KBM-7 (cell line): ENCODE measurements at regions not wholly inside any gene's neighbourhood (a gene's known extent, or its start where the extent isn't known, plus 50 kb on each side); places are given as distances from the start of the nearest gene placed in this dataset.

Source experiments
- DNase-seq: peaks from one replicate; pipeline ENCODE4 v3.0.0-alpha.2; 2015
- in situ Hi-C: fragments of 300-500 bp; cut with MboI; formaldehyde crosslinking; loops from 2 replicates; pipeline ENCODE4 v1.14.3; 2020; ENCODE audit warnings: low sequenced_read_pairs, low pct_unique_long_range_greater_than_20kb, mixed read lengths

GRCh38 chr2:136487421-136487820, 277.9 kb upstream of the THSD7B start:
- in situ Hi-C loops, result no loop called here
- no peak for DNase-seq

- in situ Hi-C loops, result no loop called here
- no peak for DNase-seq
These were observed 279.2 kb upstream of the THSD7B start for GRCh38 chr2:136486115-136486514.

GRCh38 chr2:136482966-136483365, 282.4 kb upstream of the THSD7B start:
- no peak for DNase-seq
- in situ Hi-C loops, result no loop called here

GRCh38 chr2:136482006-136482405, 283.3 kb upstream of the THSD7B start:
- no peak for DNase-seq
- in situ Hi-C loops, result no loop called here

GRCh38 chr2:136479696-136480095, 285.6 kb upstream of the THSD7B start:
- no peak for DNase-seq
- in situ Hi-C loops, result no loop called here

GRCh38 chr2:136468799-136469369, 296.5 kb upstream of the THSD7B start:
- in situ Hi-C loops, result no loop called here
- no peak for DNase-seq

GRCh38 chr2:136452528-136452927, 312.8 kb upstream of the THSD7B start:
- no peak for DNase-seq
- in situ Hi-C loops, result no loop called here

GRCh38 chr2:136448986-136449780, 316.2 kb upstream of the THSD7B start:
- in situ Hi-C loops, result no loop called here
- DNase-seq, result no peak

- no peak for DNase-seq
- in situ Hi-C loops, result no loop called here
These were observed 316.9 kb upstream of the THSD7B start for GRCh38 chr2:136448432-136448831.

GRCh38 chr2:136444323-136444722, 321.0 kb upstream of the THSD7B start:
- DNase-seq, result no peak
- in situ Hi-C loops, result no loop called here

- in situ Hi-C loops, result no loop called here
- DNase-seq, result no peak
These were observed 321.7 kb upstream of the THSD7B start for GRCh38 chr2:136443661-136444060.

GRCh38 chr2:136441979-136442714, 323.2 kb upstream of the THSD7B start:
- DNase-seq, result no peak
- in situ Hi-C loops, result no loop called here

- in situ Hi-C loops, result no loop called here
These were observed 321.2 kb upstream of the CXCR4 start for GRCh38 chr2:136439064-136439676.

GRCh38 chr2:136437461-136437860, 319.5 kb upstream of the CXCR4 start:
- in situ Hi-C loops, result no loop called here
- DNase-seq, result no peak

More at GRCh38 chr2:136439064-136439676, 321.2 kb upstream of the CXCR4 start:
- DNase-seq, result no peak

- no peak for DNase-seq
- in situ Hi-C loops, result no loop called here
These were observed 319.0 kb upstream of the CXCR4 start for GRCh38 chr2:136436936-136437335.

GRCh38 chr2:136434251-136434715, 316.3 kb upstream of the CXCR4 start:
- DNase-seq, result no peak

GRCh38 chr2:136433261-136433660, 315.3 kb upstream of the CXCR4 start:
- in situ Hi-C loops, result no loop called here
- DNase-seq, result no peak

More at GRCh38 chr2:136434251-136434715, 316.3 kb upstream of the CXCR4 start:
- in situ Hi-C loops, result no loop called here

- in situ Hi-C loops, result no loop called here
- DNase-seq, result no peak
These were observed 306.2 kb upstream of the CXCR4 start for GRCh38 chr2:136424112-136424511.

GRCh38 chr2:136423516-136423996, 305.6 kb upstream of the CXCR4 start:
- in situ Hi-C loops, result no loop called here
- peak; percentile 81 for DNase-seq
